ENCODE measurements at regions not wholly inside any gene's neighbourhood (a gene's known extent, or its start where the extent isn't known, plus 50 kb on each side); places are given as distances from the start of the nearest gene placed in this dataset.

GRCh38 chr15:36469311-36469966, 110.0 kb upstream of the CDIN1 start:
- BruUV-seq (replicated peaks), result no TSS peak
- FAIRE-seq (no peak), DNase-seq (ENCODE audit: extremely low read depth in 1 of 4, low spot score in 3 of 4) (no peak), ATAC-seq (no peak)
- Histone ChIP-seq H3K27ac (ENCODE audit: extremely low read depth, low read depth, low read length) (no peak overlapping the region), H3K4me1 (replicated peaks in 1 of 2; ENCODE audit: control insufficient read depth in 2 of 2, insufficient read depth in 2 of 2, low read length in 2 of 2) (no peaks in the 10 kb centered on the region), H4K20me1 (replicated peaks; ENCODE audit: control insufficient read depth, insufficient read depth, low read length) (no peaks in the 10 kb centered on the region), H3K4me3 (no peak overlapping the region), H3K4me2 (ENCODE audit: insufficient read depth, low read length) (no peak overlapping the region), H3K9me3 (replicated peaks; ENCODE audit: control insufficient read depth, insufficient read depth, low read depth, low read length) (no peaks in the 10 kb centered on the region; the same call in 1 of the 2 replicates), H3K79me2 (ENCODE audit: control insufficient read depth, insufficient read depth, low read length) (no peaks in the 10 kb centered on the region), H3K9ac (ENCODE audit: insufficient read depth in 1 of 2, low read depth in 2 of 2, low read length in 2 of 2) (no peak overlapping the region), H3K9me1 (ENCODE audit: control insufficient read depth, insufficient read depth, low read length) (no peaks in the 10 kb centered on the region), H2AFZ (ENCODE audit: low read depth, low read length) (no peak overlapping the region), H3K27me3 (ENCODE audit: control insufficient read depth in 2 of 2, insufficient read depth in 2 of 2, low read length in 2 of 2) (no peaks in the 10 kb centered on the region), H3K36me3 (ENCODE audit: control insufficient read depth, insufficient read depth, low read length) (no peaks in the 10 kb centered on the region)
- intact Hi-C loops (cut with micrococcal nuclease), result no loop called here
- in situ Hi-C loops (cut with MboI), result no loop called here
- ChIA-PET POLR2A (interaction anchor here (0.6 to 0.9 kb wide), 2 partner anchors 9 to 615 kb away, joined by 3 to 4 read pairs; no protein-coding TSS in a partner anchor), CTCF (ENCODE audit: low intra/inter-chr PET ratio) (no interaction called here)
- WGBS (ENCODE audit: insufficient coverage, low coverage, missing lambda C conversion rate), result 25% methylated on average over 7 of the region's 7 CpGs
- TF ChIP-seq TARDBP (IDR thresholded peaks at IDR 0.05), result no peak
- no peak for TF ChIP-seq ZNF277 (CRISPR knock-in tag; IDR thresholded peaks at IDR 0.05; ENCODE audit: borderline replicate concordance)
- no peak for TF ChIP-seq RERE (CRISPR knock-in tag; IDR thresholded peaks at IDR 0.05; ENCODE audit: borderline replicate concordance)
- TF ChIP-seq ARID3A (IDR thresholded peaks at IDR 0.05; ENCODE audit: borderline replicate concordance, low read depth, low read length), result no peak
- no peak for TF ChIP-seq FOXP1 (CRISPR knock-in tag; IDR thresholded peaks at IDR 0.05)
- TF ChIP-seq ZNF696 (CRISPR knock-in tag; conservative IDR thresholded peaks at IDR 0.05), result no peak
- no peak for TF ChIP-seq BRD4 (IDR thresholded peaks at IDR 0.05)
- TF ChIP-seq ZNF12 (CRISPR knock-in tag; IDR thresholded peaks at IDR 0.05), result no peak
- no peak for TF ChIP-seq IRF2 (CRISPR knock-in tag; IDR thresholded peaks at IDR 0.05)
- TF ChIP-seq MYNN (IDR thresholded peaks at IDR 0.05), result no peak
- no peak for TF ChIP-seq MYNN (CRISPR knock-in tag; IDR thresholded peaks at IDR 0.05)
- no peak for TF ChIP-seq PHF21A (IDR thresholded peaks at IDR 0.05; ENCODE audit: borderline replicate concordance, low read depth)
- TF ChIP-seq, protein P1, sequence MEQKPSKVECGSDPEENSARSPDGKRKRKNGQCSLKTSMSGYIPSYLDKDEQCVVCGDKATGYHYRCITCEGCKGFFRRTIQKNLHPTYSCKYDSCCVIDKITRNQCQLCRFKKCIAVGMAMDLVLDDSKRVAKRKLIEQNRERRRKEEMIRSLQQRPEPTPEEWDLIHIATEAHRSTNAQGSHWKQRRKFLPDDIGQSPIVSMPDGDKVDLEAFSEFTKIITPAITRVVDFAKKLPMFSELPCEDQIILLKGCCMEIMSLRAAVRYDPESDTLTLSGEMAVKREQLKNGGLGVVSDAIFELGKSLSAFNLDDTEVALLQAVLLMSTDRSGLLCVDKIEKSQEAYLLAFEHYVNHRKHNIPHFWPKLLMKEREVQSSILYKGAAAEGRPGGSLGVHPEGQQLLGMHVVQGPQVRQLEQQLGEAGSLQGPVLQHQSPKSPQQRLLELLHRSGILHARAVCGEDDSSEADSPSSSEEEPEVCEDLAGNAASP (IDR thresholded peaks at IDR 0.05), result no peak
